H9 (cell line): ENCODE measurements at regions not wholly inside any gene's neighbourhood (a gene's known extent, or its start where the extent isn't known, plus 50 kb on each side); places are given as distances from the start of the nearest gene placed in this dataset.

Source experiments
- DNase-seq: peaks from one replicate; pipeline ENCODE4 v3.0.0-alpha.2; 2017
- H2AFZ ChIP-seq: one replicate; pipeline ENCODE4 v1.6.1; 2013; ENCODE audit warnings: mild to moderate bottlenecking, low read length, control low read depth, moderate library complexity
- H2AK5ac ChIP-seq: 2 replicates; pipeline ENCODE4 v1.6.1; 2013; ENCODE audit warnings: low read length, control low read depth, mixed read lengths; ENCODE audit not compliant: insufficient read length
- H2BK120ac ChIP-seq: one replicate; pipeline ENCODE4 v1.6.1; 2013; ENCODE audit warnings: low read depth, mild to moderate bottlenecking, low read length, control low read depth, inconsistent platforms; ENCODE audit not compliant: poor library complexity, severe bottlenecking
- H2BK12ac ChIP-seq: 2 replicates; pipeline ENCODE4 v1.6.1; 2013; ENCODE audit warnings: low read length, control low read depth, mixed read lengths, low read depth; ENCODE audit not compliant: insufficient read length
- H2BK15ac ChIP-seq: 2 replicates; pipeline ENCODE4 v1.6.1; 2013; ENCODE audit warnings: low read depth, low read length, control low read depth
- H2BK20ac ChIP-seq: one replicate; pipeline ENCODE4 v1.6.1; 2013; ENCODE audit warnings: low read depth, mild to moderate bottlenecking, low read length, control low read depth, inconsistent platforms; ENCODE audit not compliant: poor library complexity, severe bottlenecking
- H2BK5ac ChIP-seq: 2 replicates; pipeline ENCODE4 v1.6.1; 2013; ENCODE audit warnings: low read length, control low read depth, mixed read lengths; ENCODE audit not compliant: insufficient read length
- H3K14ac ChIP-seq: 2 replicates; pipeline ENCODE4 v1.6.1; 2013; ENCODE audit warnings: low read length, control low read depth; ENCODE audit not compliant: insufficient read depth
- H3K18ac ChIP-seq: 2 replicates; pipeline ENCODE4 v1.6.1; 2013; ENCODE audit warnings: low read depth, mild to moderate bottlenecking, mixed read lengths, low read length, control low read depth; ENCODE audit not compliant: insufficient read length
- H3K23ac ChIP-seq: 2 replicates; pipeline ENCODE4 v1.6.1; 2013; ENCODE audit warnings: low read length, control low read depth, mixed read lengths, low read depth; ENCODE audit not compliant: insufficient read length
- H3K23me2 ChIP-seq: 2 replicates; pipeline ENCODE4 v1.6.1; 2013; ENCODE audit warnings: low read depth, mild to moderate bottlenecking, mixed read lengths, low read length, control low read depth; ENCODE audit not compliant: insufficient read length, poor library complexity, severe bottlenecking
- H3K27ac ChIP-seq: 2 replicates; pipeline ENCODE4 v1.5.1; 2013; ENCODE audit warnings: low read length, control low read depth, mixed read lengths, low read depth; ENCODE audit not compliant: insufficient read length
- H3K27me3 ChIP-seq: 2 replicates; pipeline ENCODE4 v1.6.1; 2013; ENCODE audit warnings: low read length, control low read depth, inconsistent platforms; ENCODE audit not compliant: insufficient read depth
- H3K4ac ChIP-seq: 2 replicates; pipeline ENCODE4 v1.6.1; 2013; ENCODE audit warnings: low read depth, mild to moderate bottlenecking, control low read depth, inconsistent platforms, low read length, moderate library complexity
- H3K4me1 ChIP-seq: 2 replicates; pipeline ENCODE4 v1.6.1; 2013; ENCODE audit warnings: low read length, control low read depth, inconsistent platforms; ENCODE audit not compliant: insufficient read depth
- H3K4me2 ChIP-seq: 2 replicates; pipeline ENCODE4 v1.6.1; 2013; ENCODE audit warnings: low read length, control low read depth, mixed read lengths; ENCODE audit not compliant: insufficient read length, insufficient read depth
- H3K56ac ChIP-seq: 2 replicates; pipeline ENCODE4 v1.6.1; 2013; ENCODE audit warnings: low read depth, mild to moderate bottlenecking, mixed read lengths, low read length, control low read depth; ENCODE audit not compliant: insufficient read length
- H3K79me1 ChIP-seq: 2 replicates; pipeline ENCODE4 v1.6.1; 2013; ENCODE audit warnings: low read depth, mild to moderate bottlenecking, moderate library complexity, low read length, control low read depth, inconsistent platforms; ENCODE audit not compliant: insufficient read depth, poor library complexity, severe bottlenecking
- H3K79me2 ChIP-seq: 2 replicates; pipeline ENCODE4 v1.6.1; 2013; ENCODE audit warnings: low read length, control low read depth, inconsistent platforms; ENCODE audit not compliant: insufficient read depth
- H3K9ac ChIP-seq: 2 replicates; pipeline ENCODE4 v1.6.1; 2013; ENCODE audit warnings: low read length, control low read depth, mixed read lengths; ENCODE audit not compliant: insufficient read length; ENCODE audit errors: extremely low read depth
- H3K9me3 ChIP-seq: one replicate; pipeline ENCODE4 v1.6.1; 2013; ENCODE audit warnings: low read depth, low read length, inconsistent platforms; ENCODE audit not compliant: control insufficient read depth
- H3T11ph ChIP-seq: one replicate; pipeline ENCODE4 v1.6.1; 2013; ENCODE audit warnings: mild to moderate bottlenecking, low read length, control low read depth, inconsistent platforms
- H4K20me1 ChIP-seq: one replicate; pipeline ENCODE4 v1.6.1; 2013; ENCODE audit not compliant: control insufficient read depth, insufficient read length, insufficient read depth
- H4K5ac ChIP-seq: 2 replicates; pipeline ENCODE4 v1.6.1; 2013; ENCODE audit warnings: low read depth, mild to moderate bottlenecking, mixed read lengths, low read length, control low read depth; ENCODE audit not compliant: insufficient read length
- H4K8ac ChIP-seq: replicated peaks from 2 replicates; pipeline ENCODE4 v1.6.1; 2013; ENCODE audit warnings: low read length, control low read depth, mixed read lengths, low read depth; ENCODE audit not compliant: insufficient read length
- H4K91ac ChIP-seq: 2 replicates; pipeline ENCODE4 v1.6.1; 2013; ENCODE audit warnings: low read depth, mild to moderate bottlenecking, moderate library complexity, mixed read lengths, low read length, control low read depth; ENCODE audit not compliant: insufficient read length
- H3K27ac Mint-ChIP-seq, 3 experiments: 2 replicates in 2 of 3; 3 replicates in 1 of 3; pipeline ENCODE4 v1.8.0; 2020 to 2021; ENCODE audit warnings: mixed read lengths in 3 of 3, mild to moderate bottlenecking in 1 of 3, moderate library complexity in 1 of 3
- H3K27me3 Mint-ChIP-seq: 2 replicates; pipeline ENCODE4 v1.8.0; 2021; ENCODE audit warnings: low read depth, mild to moderate bottlenecking, moderate library complexity, mixed read lengths
- H3K36me3 Mint-ChIP-seq, 3 experiments: 2 replicates in 2 of 3; 3 replicates in 1 of 3; pipeline ENCODE4 v1.8.0; 2020 to 2021; ENCODE audit warnings: low read depth in 3 of 3, mixed read lengths in 3 of 3; ENCODE audit not compliant: insufficient read depth in 1 of 3
- H3K4me1 Mint-ChIP-seq, 2 experiments: 2 replicates each; pipeline ENCODE4 v1.8.0; 2020; ENCODE audit warnings: mixed read lengths in 2 of 2
- H3K4me3 Mint-ChIP-seq, 2 experiments: 2 replicates in 1 of 2; 3 replicates in 1 of 2; pipeline ENCODE4 v1.8.0; 2020 to 2021; ENCODE audit warnings: mild to moderate bottlenecking in 2 of 2, mixed read lengths in 2 of 2, moderate library complexity in 1 of 2
- H3K9me3 Mint-ChIP-seq, 2 experiments: 2 replicates in 1 of 2; 3 replicates in 1 of 2; pipeline ENCODE4 v1.8.0; 2020; ENCODE audit warnings: mild to moderate bottlenecking in 2 of 2, mixed read lengths in 2 of 2, moderate library complexity in 1 of 2
- CTCF ChIP-seq: fragments of 200-600 bp; sonication (generic); conservative IDR thresholded peaks from 3 replicates; pipeline ENCODE4 v1.8.0; 2021; ENCODE audit warnings: antibody characterized with exemption, mild to moderate bottlenecking
- WGBS: extraction: QIAGEN DNeasy Blood & Tissue Kit; methylation state at CpG from one replicate; pipeline ENCODE4 v1.1.7; 2013; ENCODE audit warnings: missing lambda C conversion rate, low lambda C conversion rate, mixed read lengths; ENCODE audit not compliant: insufficient read length; ENCODE audit errors: extremely low coverage; 5-methylcytosine and 5-hydroxymethylcytosine counted together

- H3K27me3 Mint-ChIP-seq = no peaks in the 10 kb centered on the region
- no CpG with 5 or more reads among the region's 1 CpG for WGBS
- H3K9me3 Mint-ChIP-seq = no peaks in the 10 kb centered on the region
- H3K4me1 Mint-ChIP-seq = peaks cover 4 to 6% of the 10 kb centered on the region in 2 experiments; a peak in 2 of 4 replicates
- Histone ChIP-seq H3K56ac (no peak overlapping the region), H4K8ac (no peak overlapping the region), H3K4me1 (no peaks in the 10 kb centered on the region), H3K27me3 (no peaks in the 10 kb centered on the region), H2BK15ac (no peak overlapping the region), H3K9ac (no peak overlapping the region), H3K4me2 (no peak overlapping the region), H3K18ac (no peak overlapping the region), H3K79me1 (no peaks in the 10 kb centered on the region), H3K14ac (no peak overlapping the region), H4K91ac (no peak overlapping the region), H3K9me3 (no peaks in the 10 kb centered on the region), H2AK5ac (no peak overlapping the region), H4K20me1 (no peaks in the 10 kb centered on the region), H2BK120ac (no peak overlapping the region), H2BK20ac (no peak overlapping the region), H2BK5ac (no peak overlapping the region), H3K23me2 (no peaks in the 10 kb centered on the region), H4K5ac (no peak overlapping the region), H3K4ac (no peak overlapping the region), H3K27ac (no peak overlapping the region), H2BK12ac (no peak overlapping the region), H3K79me2 (no peaks in the 10 kb centered on the region), H2AFZ (no peak overlapping the region), H3T11ph (no peak overlapping the region), H3K23ac (no peak overlapping the region)
- H3K4me3 Mint-ChIP-seq = no peak overlapping the region
- no peak for DNase-seq
- TF ChIP-seq CTCF = no peak
- H3K36me3 Mint-ChIP-seq = no peaks in the 10 kb centered on the region
- H3K27ac Mint-ChIP-seq = no peak overlapping the region
Measured at GRCh38 chr3:148400754-148401153, 296.9 kb upstream of the AGTR1 start.
